Activated B cell treated with CpG ODN at 0.5 μM for 24 hours (primary cell): ENCODE measurements at regions not wholly inside any gene's neighbourhood (a gene's known extent, or its start where the extent isn't known, plus 50 kb on each side); places are given as distances from the start of the nearest gene placed in this dataset.
"Not testable (repeated sequence)": the region's sequence is repeated elsewhere in the genome, so short reads cannot be mapped to it uniquely, and the experiment has no call there.

ENCODE experiments used
- ATAC-seq: fragments of 200-7000 bp; cut with Tn5 transposase; one replicate; pipeline ENCODE4 v1.10.0; 2021; ENCODE audit warnings: low read depth, mild to moderate bottlenecking, moderate library complexity
- CTCF ChIA-PET: fragments of 350-600 bp; sonication (Branson Sonifier 250); formaldehyde crosslinking; loops from one replicate; lab custom pipeline; 2021; ENCODE audit warnings: antibody characterized with exemption; lab: Charles Lee
- POLR2A ChIA-PET: fragments of 350-600 bp; sonication (Branson Sonifier 250); formaldehyde crosslinking; loops from one replicate; lab custom pipeline; 2021; ENCODE audit warnings: antibody characterized with exemption; lab: Charles Lee
- DNase-seq: peaks from one replicate; pipeline ENCODE4 v3.0.0; 2022
- H3K27ac Mint-ChIP-seq: one replicate; pipeline ENCODE4 v1.8.0; 2020; ENCODE audit warnings: mixed read lengths
- H3K27me3 Mint-ChIP-seq: one replicate; pipeline ENCODE4 v1.8.0; 2021; ENCODE audit warnings: mixed read lengths
- H3K36me3 Mint-ChIP-seq: one replicate; pipeline ENCODE4 v1.8.0; 2021; ENCODE audit warnings: low read depth, mixed read lengths
- H3K4me1 Mint-ChIP-seq: one replicate; pipeline ENCODE4 v1.8.0; 2021; ENCODE audit warnings: mixed read lengths
- H3K4me3 Mint-ChIP-seq: one replicate; pipeline ENCODE4 v1.8.0; 2020; ENCODE audit warnings: mild to moderate bottlenecking, mixed read lengths
- H3K9me3 Mint-ChIP-seq: one replicate; pipeline ENCODE4 v1.8.0; 2020; ENCODE audit warnings: mixed read lengths
- CTCF ChIP-seq: fragments of 200-600 bp; IDR thresholded peaks from one replicate; pipeline ENCODE4 v1.8.0; 2022; ENCODE audit warnings: antibody characterized with exemption, mild to moderate bottlenecking
- intact Hi-C: fragments of 100-400 bp; cut with micrococcal nuclease; formaldehyde crosslinking; loops from one replicate; pipeline ENCODE4 v1.15.1; 2024

GRCh38 chr18:10099539-10100140 is 185.8 kb downstream of the VAPA start:
- POLR2A ChIA-PET: no interaction called here
- intact Hi-C loops: no loop called here
- Mint-ChIP-seq H3K4me3 (no peak overlapping the region), H3K4me1 (no peaks in the 10 kb centered on the region), H3K9me3 (no peaks in the 10 kb centered on the region), H3K27ac (no peak overlapping the region), H3K36me3 (no peaks in the 10 kb centered on the region), H3K27me3 (no peaks in the 10 kb centered on the region)
- TF ChIP-seq CTCF: no peak
- CTCF ChIA-PET: no interaction called here
- no peak for DNase-seq
- no peak for ATAC-seq

GRCh38 chr18:10100196-10100595 is 186.4 kb downstream of the VAPA start:
- Mint-ChIP-seq H3K27me3 (no peaks in the 10 kb centered on the region), H3K9me3 (peaks cover 3% of the 10 kb centered on the region), H3K4me3 (no peak overlapping the region), H3K4me1 (no peaks in the 10 kb centered on the region), H3K27ac (no peak overlapping the region), H3K36me3 (no peaks in the 10 kb centered on the region)
- intact Hi-C loops: no loop called here
- ATAC-seq (no peak), DNase-seq (no peak)
- no peak for TF ChIP-seq CTCF
- ChIA-PET CTCF (no interaction called here), POLR2A (no interaction called here)

- no peak for ATAC-seq
- no peak for TF ChIP-seq CTCF
- POLR2A ChIA-PET: no interaction called here
- CTCF ChIA-PET: no interaction called here
- DNase-seq: no peak
- Mint-ChIP-seq H3K9me3 (peaks cover 5% of the 10 kb centered on the region), H3K4me1 (no peaks in the 10 kb centered on the region), H3K36me3 (no peaks in the 10 kb centered on the region), H3K27me3 (no peaks in the 10 kb centered on the region), H3K4me3 (no peak overlapping the region), H3K27ac (no peak overlapping the region)
- intact Hi-C loops: no loop called here
These were observed 187.3 kb downstream of the VAPA start for GRCh38 chr18:10100941-10101701.

GRCh38 chr18:10101729-10102128 is 187.9 kb downstream of the VAPA start:
- ATAC-seq: no peak
- Mint-ChIP-seq H3K9me3 (peaks cover 5% of the 10 kb centered on the region), H3K4me3 (no peak overlapping the region), H3K27ac (no peak overlapping the region), H3K4me1 (no peaks in the 10 kb centered on the region), H3K27me3 (no peaks in the 10 kb centered on the region), H3K36me3 (no peaks in the 10 kb centered on the region)
- ChIA-PET POLR2A (no interaction called here), CTCF (no interaction called here)
- DNase-seq: no peak
- no peak for TF ChIP-seq CTCF
- intact Hi-C loops: no loop called here

GRCh38 chr18:10105118-10105517 is 191.3 kb downstream of the VAPA start:
- intact Hi-C loops, ATAC-seq, H3K27me3 Mint-ChIP-seq, POLR2A ChIA-PET, CTCF ChIA-PET, H3K4me1 Mint-ChIP-seq, H3K4me3 Mint-ChIP-seq, H3K27ac Mint-ChIP-seq, H3K9me3 Mint-ChIP-seq, DNase-seq, H3K36me3 Mint-ChIP-seq: not testable (repeated sequence)
